Osteoblast (primary cell): ENCODE measurements at regions not wholly inside any gene's neighbourhood (a gene's known extent, or its start where the extent isn't known, plus 50 kb on each side); places are given as distances from the start of the nearest gene placed in this dataset.

Source experiments
- DNase-seq: peaks from one replicate; pipeline ENCODE4 v3.0.0; 2011; ENCODE audit warnings: low spot score, mixed read lengths; ENCODE audit not compliant: insufficient read length; ENCODE audit errors: missing footprints
- H2AFZ ChIP-seq: 2 replicates; pipeline ENCODE4 v1.6.0; 2011; ENCODE audit warnings: mild to moderate bottlenecking, low read length
- H3K27ac ChIP-seq: 2 replicates; pipeline ENCODE4 v1.5.1; 2011; ENCODE audit warnings: mild to moderate bottlenecking, low read depth, low read length, moderate library complexity
- H3K27me3 ChIP-seq: 2 replicates; pipeline ENCODE4 v1.6.0; 2012; ENCODE audit warnings: mild to moderate bottlenecking, control low read depth, inconsistent platforms, low read length, moderate library complexity; ENCODE audit not compliant: insufficient read depth
- H3K36me3 ChIP-seq: 2 replicates; pipeline ENCODE4 v1.5.1; 2011; ENCODE audit warnings: mild to moderate bottlenecking, low read length, control low read depth, moderate library complexity; ENCODE audit not compliant: insufficient read depth
- H3K4me1 ChIP-seq: 2 replicates; pipeline ENCODE4 v1.5.1; 2011; ENCODE audit warnings: mild to moderate bottlenecking, low read length, control low read depth, moderate library complexity; ENCODE audit not compliant: insufficient read depth
- H3K4me2 ChIP-seq: 2 replicates; pipeline ENCODE4 v1.6.0; 2011; ENCODE audit warnings: mild to moderate bottlenecking, low read length; ENCODE audit not compliant: insufficient read depth
- H3K4me3 ChIP-seq: fragments of 200-600 bp; sonication (generic); 3 replicates; pipeline ENCODE4 v1.5.1; 2012; ENCODE audit warnings: mild to moderate bottlenecking, low read length, inconsistent platforms; ENCODE audit not compliant: insufficient read depth
- H3K79me2 ChIP-seq: 2 replicates; pipeline ENCODE4 v1.6.0; 2012; ENCODE audit warnings: mild to moderate bottlenecking, low read length, control low read depth, inconsistent platforms; ENCODE audit not compliant: insufficient read depth
- H3K9me3 ChIP-seq: 2 replicates; pipeline ENCODE4 v1.5.1; 2011; ENCODE audit warnings: low read depth, low read length, control low read depth
- H4K20me1 ChIP-seq: 2 replicates; pipeline ENCODE4 v1.6.0; 2012; ENCODE audit warnings: mild to moderate bottlenecking, low read length, control low read depth; ENCODE audit not compliant: insufficient read depth
- CTCF ChIP-seq: IDR thresholded peaks from 2 replicates; pipeline ENCODE4 v1.5.1; 2011; ENCODE audit warnings: mild to moderate bottlenecking, low read depth, low read length, moderate library complexity; ENCODE audit errors: extremely low read depth

GRCh38 chr13:76538004-76538403 lies 348.2 kb downstream of the KCTD12 start:
- Histone ChIP-seq H3K4me2 (no peak overlapping the region), H3K36me3 (no peaks in the 10 kb centered on the region), H3K9me3 (no peaks in the 10 kb centered on the region), H4K20me1 (no peaks in the 10 kb centered on the region), H3K79me2 (no peaks in the 10 kb centered on the region), H3K27ac (no peak overlapping the region), H2AFZ (no peak overlapping the region), H3K27me3 (no peaks in the 10 kb centered on the region), H3K4me3 (no peak overlapping the region), H3K4me1 (no peaks in the 10 kb centered on the region)
- DNase-seq: no peak
- no peak for TF ChIP-seq CTCF

GRCh38 chr13:76533251-76533650 lies 353.0 kb downstream of the KCTD12 start:
- H3K4me1 ChIP-seq: no peaks in the 10 kb centered on the region
- H2AFZ ChIP-seq: no peak overlapping the region
- H3K27ac ChIP-seq: no peak overlapping the region
- H4K20me1 ChIP-seq: no peaks in the 10 kb centered on the region
- no peaks in the 10 kb centered on the region for H3K27me3 ChIP-seq
- no peak overlapping the region for H3K4me2 ChIP-seq
- no peak for TF ChIP-seq CTCF
- no peaks in the 10 kb centered on the region for H3K9me3 ChIP-seq
- DNase-seq: no peak
- no peaks in the 10 kb centered on the region for H3K79me2 ChIP-seq
- no peak overlapping the region for H3K4me3 ChIP-seq
- no peaks in the 10 kb centered on the region for H3K36me3 ChIP-seq

GRCh38 chr13:76527041-76527440 lies 359.2 kb downstream of the KCTD12 start:
- no peaks in the 10 kb centered on the region for H3K27me3 ChIP-seq
- no peaks in the 10 kb centered on the region for H3K36me3 ChIP-seq
- no peak overlapping the region for H3K27ac ChIP-seq
- no peaks in the 10 kb centered on the region for H3K4me1 ChIP-seq
- no peak overlapping the region for H3K4me3 ChIP-seq
- no peak for TF ChIP-seq CTCF
- DNase-seq: no peak
- H3K4me2 ChIP-seq: no peak overlapping the region
- H3K79me2 ChIP-seq: no peaks in the 10 kb centered on the region
- H2AFZ ChIP-seq: no peak overlapping the region
- no peaks in the 10 kb centered on the region for H4K20me1 ChIP-seq
- H3K9me3 ChIP-seq: no peaks in the 10 kb centered on the region

GRCh38 chr13:76523740-76524340 lies 362.4 kb downstream of the KCTD12 start:
- H3K27ac ChIP-seq: no peak overlapping the region
- no peak overlapping the region for H2AFZ ChIP-seq
- no peak for TF ChIP-seq CTCF
- H3K36me3 ChIP-seq: no peaks in the 10 kb centered on the region
- no peaks in the 10 kb centered on the region for H4K20me1 ChIP-seq
- H3K4me1 ChIP-seq: no peaks in the 10 kb centered on the region
- no peak for DNase-seq
- H3K4me2 ChIP-seq: no peak overlapping the region
- no peak overlapping the region for H3K4me3 ChIP-seq
- H3K27me3 ChIP-seq: no peaks in the 10 kb centered on the region
- H3K79me2 ChIP-seq: no peaks in the 10 kb centered on the region
- H3K9me3 ChIP-seq: no peaks in the 10 kb centered on the region
